GM19035 (cell line): ENCODE measurements at regions not wholly inside any gene's neighbourhood (a gene's known extent, or its start where the extent isn't known, plus 50 kb on each side); places are given as distances from the start of the nearest gene placed in this dataset.

ENCODE experiments used
- ATAC-seq: cut with Tn5 transposase; IDR thresholded peaks from one replicate; pipeline ENCODE4 v1.9.1; 2021; ENCODE audit not compliant: unreplicated experiment

DNA sequence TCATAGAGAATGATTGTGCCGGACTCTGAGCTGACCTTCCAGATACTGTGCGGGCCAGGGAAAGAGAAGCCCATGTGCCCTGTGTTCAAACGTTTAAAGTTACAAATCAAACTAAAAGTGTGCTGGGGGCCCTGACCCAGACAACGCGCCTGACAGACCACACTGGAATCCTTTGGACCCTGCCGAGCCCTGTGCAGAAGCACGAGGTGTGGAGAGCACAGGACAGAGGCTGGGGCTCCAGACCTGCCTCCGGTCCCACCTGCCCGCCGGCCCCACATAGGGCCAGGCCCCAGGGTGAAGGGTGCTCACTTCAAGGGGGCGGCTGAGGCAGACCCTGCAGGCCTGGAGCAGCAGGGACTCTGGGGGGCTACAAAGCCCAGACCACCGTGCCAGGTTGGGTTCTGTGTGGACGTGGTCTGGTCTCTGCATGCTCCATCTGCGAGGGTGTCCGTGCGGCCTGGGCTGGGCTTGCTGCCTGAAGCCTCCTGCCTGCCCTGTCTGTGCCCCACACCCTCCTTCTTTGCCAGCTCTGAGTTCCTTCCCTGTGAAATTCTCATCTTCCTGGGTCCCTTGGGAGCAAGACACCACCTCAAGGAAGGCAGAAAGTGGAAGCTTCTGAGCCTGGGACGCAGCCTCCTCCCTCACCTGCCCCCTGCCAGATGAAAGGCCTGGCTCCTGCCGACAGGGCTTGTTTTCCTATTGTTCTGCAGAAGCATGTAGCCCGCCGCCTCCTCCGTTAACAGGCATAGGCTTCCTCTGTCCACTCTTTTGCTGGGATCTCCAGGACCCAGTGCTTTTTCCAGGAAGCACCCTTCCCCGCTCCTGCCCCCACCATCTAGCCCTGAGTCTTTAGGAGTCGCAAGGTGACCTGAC lies 186.2 kb downstream of the ERMARD start:
- ATAC-seq, result no peak

DNA sequence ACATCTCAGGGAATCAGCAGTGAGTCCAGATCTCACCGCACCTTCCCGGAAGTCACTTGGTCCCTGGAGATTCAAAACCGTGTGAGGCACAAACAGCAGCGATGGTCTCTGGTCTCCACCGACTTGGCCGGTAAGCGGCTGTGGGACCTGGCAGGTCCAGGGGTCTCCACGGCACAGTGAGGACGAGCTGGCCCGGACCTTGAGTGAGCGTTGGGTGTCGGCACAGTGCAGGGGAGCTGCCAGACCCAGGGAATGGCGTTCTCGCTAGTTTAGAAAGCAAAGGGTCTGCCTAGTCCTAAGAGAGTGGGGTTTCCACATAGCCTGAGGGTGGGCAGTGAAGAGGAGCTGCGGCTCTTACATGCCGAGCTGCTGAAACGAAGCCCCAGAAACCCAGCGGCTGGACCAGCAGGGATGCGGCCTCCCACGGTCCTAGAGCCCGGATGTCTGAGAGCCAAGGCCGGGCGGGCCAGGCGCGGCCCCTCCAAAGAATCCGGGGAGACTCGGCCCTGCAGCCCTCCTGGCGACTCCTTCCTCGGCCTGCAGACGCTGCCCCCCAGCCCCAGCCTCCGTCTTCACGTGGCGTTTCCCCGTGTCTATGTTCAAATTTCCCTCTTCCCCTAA lies 185.0 kb downstream of the ERMARD start:
- ATAC-seq, result no peak

DNA sequence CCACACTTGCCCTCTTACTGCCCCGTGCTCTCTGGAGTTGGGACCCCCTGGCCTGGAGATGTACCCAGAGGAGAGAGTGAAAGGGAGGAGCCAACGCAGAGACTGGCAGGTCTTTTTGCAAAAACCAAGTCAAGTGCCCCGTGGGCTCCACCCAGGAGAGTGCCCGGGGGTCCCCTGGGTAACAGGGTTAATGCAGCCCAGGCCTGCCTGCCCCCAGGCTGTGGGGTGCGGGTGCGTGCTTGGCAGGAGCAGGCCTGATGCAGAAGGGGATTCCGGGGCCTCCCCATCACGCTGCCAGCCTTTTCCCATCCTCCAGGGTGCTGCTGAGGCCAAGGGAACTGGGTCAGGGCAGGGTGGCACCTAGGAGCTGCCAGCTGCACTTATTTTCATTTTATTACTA lies 184.4 kb downstream of the ERMARD start:
- ATAC-seq, result no peak

DNA sequence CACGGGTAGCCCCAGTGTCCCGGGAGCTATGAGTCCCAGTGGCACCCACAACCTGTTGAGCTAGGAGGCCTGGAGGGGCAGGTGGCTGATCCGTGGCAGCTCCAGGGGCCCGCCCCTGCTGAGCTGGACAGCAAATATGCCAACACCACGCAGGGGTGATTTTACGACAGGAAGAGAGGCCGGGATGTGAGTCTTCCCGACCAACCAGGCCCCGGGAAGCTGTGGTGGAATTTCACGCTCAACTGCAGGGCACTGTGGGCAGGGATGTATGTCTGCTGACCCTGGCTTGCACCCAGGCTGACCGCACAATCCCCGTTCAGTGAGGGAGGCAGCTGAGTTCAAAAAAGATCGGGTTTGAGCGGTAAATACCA lies 183.9 kb downstream of the ERMARD start:
- ATAC-seq, result no peak

DNA sequence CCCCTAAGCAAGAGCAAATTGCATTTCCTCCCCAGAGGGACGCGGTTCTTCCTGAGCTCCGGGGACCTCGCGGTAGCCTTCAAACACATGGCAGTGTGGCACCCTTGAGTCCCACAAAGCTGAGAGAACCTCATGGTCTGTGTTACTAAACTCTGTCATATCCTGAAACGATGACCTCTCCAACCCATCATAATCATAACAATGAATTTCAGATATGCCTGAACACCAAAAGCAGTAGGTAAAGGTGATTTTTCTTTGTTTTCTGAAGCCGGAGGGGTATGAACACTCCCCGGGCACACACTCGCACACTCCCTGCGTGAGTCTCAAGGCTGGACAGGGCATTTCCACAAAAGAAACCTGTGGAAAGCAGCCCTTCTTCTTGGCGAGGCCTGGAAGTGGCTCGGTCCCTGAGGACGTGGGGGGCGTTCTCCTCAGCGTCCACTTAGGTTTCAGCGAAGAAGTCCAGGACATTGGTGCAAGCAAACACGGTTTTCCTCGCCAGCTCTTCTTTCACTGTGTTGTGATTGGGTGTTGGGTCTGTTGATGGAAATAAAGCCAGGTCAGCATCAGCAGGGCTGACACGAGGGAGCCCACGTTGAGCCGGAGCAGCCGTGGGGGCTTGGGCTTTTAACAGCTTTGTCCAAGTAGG lies 183.4 kb downstream of the ERMARD start:
- no peak for ATAC-seq

DNA sequence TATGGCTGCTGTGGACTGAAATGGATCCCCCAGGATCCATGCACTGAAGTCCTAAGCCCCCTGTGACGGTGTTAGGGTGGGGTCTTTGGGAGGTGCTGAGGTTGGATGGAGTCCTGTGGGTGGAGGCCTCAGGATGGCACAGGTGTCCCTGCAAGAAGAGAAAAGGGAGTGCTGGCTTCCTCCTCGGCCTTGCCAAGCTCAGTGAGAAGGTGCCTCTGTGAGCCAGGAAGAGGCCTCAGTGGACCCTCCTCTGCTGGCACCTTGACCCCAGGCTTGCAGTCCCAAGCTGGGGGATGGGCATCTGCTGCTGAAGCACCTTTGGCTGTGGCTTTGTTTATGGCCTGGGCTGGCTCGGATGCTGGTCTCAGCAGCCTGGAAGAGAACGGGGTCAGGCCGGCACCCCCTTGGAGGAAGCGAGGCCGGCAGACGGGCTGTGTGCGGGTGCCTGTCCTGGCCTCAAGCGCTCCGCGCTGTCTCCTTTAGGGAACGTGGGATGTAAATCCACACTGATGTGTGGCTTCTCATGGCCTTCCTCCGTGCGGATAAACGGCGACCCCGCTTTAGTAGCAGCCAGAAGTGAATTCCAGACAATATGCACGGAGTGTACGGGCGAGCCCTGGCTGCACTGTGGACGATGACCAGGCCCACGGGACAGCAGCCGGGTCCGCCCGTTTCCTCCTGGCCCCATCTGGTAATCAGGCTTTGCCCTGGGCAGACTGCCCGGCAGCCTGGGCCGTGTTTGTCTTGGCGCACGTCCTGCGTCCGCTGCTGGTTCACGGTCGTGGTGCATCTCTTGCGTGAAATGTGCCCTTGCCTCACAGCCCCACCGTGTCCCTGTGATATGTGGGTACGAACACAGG lies 182.6 kb downstream of the ERMARD start:
- no peak for ATAC-seq

DNA sequence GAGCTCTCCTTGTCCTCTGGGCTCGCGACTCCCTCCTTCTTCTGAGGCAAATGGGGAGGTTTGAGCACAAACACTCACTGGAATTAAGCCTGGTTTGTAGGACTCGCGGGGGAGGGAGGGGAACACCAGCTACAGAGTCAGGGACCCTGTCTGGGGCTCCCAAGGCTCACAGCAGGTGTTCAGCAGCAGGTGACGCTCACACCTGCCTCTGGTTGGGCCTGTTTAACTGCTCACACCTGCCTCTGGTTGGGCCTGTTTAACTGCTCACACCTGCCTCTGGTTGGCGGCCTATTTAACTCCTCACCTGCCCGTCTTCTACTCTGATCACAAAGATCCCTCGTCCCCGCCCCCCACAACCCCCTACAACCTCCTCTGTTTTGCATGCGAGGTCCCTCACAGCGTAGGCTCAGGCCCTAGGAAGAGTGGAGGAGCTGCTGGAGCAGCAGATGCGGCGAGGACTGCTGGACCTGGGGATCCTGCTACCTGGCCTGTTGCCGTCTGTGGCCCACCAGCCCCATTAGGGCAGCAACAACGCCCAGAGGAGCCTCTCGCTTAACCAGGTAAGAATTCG lies 181.9 kb downstream of the ERMARD start:
- ATAC-seq, result no peak

DNA sequence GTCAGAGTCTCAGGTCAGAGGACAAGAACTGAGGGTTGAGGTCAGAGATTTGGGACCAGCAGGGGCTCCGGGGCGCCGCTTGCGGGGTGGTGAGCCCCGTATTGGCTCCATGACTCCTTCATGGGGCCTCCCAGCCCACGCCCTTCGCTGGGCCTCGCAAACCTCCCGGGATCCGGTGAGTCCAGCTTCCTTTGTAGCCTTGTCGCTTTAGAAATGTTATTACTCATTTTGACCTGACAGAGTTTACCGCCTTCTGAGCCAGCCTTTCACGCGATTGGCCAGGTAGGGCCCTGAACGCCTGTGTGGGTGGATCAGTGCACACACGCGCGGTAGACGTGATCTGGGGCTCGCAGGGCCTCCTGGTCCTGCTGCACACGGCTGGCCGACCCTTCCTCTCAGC lies 181.1 kb downstream of the ERMARD start:
- ATAC-seq, result no peak

DNA sequence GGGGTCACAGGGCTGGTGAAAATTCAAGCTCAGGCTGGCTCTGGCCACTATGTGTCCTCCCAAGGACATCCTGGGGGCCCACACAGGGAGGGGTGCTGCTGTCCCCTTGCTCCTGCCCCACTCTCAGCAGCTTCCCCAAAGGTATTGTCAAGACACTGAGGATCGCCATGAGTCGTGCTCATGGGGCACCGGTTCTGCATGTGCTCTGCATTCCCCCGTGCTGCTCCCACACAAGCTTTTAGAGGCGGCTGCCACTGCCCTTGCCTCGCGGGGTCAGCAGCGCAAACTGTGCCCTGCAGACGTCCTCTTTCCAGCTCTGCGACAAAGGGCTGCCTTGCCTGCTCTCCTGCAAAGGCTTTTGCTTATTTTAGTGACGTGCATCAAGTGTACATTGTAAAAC lies 179.8 kb downstream of the ERMARD start:
- ATAC-seq, result no peak

DNA sequence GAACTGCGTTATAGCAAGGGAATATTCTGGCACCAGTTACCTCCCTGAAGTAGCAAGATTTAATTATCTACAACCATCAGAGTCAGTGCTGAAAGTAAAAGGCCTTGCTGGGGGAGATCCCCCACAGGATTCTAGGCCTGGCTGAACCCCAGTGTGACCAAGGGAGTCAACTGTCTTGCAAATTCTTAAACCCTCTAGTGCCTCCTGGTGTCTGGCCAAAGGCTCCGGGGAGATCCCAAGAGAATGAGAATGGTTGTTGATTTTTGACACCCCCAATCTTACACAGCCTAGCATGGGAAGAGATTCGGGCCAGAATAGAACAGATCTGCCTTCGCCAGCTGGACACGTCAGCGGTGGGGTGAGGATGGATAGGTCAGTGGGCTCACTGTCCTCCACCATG lies 179.4 kb downstream of the ERMARD start:
- no peak for ATAC-seq

DNA sequence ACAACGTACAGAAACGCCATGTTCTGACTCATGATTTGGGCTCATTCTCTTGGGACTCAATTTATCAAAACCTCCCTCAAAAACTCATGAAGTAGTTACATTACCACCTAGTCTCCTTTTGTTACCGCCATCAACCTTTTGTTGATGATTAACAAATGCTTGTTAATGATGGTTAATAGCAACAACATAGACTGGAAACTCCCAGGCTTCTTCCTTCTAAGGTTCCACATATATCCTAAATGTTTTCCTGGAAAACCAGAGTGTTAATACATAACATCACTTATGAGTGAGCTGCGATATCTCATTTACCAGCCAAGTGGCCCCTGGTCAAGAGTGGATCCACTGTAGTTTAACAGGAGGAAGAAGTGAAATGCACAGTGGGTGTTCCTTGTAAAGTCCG lies 176.3 kb downstream of the ERMARD start:
- ATAC-seq, result no peak

DNA sequence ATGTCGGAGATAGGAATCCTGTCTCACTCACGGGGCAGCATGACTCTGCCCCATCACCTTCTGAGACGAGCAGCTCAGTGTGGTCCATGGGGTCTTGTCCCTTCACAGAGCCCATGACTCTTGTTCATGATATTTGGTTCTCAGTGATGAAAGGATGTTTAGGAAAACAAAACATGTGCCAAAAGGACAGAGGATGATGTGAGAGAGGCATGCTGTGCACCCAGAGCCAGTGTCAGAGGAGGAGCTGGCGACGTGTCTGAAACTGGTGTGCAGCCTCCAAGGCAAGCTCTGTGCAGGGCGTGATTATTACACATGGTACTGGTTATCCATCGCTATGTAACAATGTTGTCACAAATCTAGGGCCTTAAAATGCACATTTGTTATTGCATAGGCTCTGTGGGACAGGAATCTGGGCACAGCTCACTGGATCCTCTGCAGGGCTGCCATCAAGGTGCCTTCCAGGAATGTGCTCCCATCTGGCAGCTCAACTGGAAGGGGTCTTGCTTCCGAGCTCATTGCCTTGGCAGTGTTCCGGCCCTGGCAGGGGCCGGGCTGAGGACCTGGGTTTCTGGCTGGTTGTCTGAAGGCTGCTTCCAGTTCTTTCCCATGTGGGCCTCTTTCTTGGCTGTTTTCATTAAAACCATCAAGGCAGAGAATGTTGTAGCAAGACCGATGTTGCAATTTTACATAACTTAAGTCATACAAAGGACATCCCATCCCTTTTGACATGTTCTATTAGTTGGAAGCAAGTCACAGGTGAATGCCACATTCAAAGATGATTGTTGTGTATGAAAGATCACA lies 175.4 kb downstream of the ERMARD start:
- ATAC-seq, result no peak

DNA sequence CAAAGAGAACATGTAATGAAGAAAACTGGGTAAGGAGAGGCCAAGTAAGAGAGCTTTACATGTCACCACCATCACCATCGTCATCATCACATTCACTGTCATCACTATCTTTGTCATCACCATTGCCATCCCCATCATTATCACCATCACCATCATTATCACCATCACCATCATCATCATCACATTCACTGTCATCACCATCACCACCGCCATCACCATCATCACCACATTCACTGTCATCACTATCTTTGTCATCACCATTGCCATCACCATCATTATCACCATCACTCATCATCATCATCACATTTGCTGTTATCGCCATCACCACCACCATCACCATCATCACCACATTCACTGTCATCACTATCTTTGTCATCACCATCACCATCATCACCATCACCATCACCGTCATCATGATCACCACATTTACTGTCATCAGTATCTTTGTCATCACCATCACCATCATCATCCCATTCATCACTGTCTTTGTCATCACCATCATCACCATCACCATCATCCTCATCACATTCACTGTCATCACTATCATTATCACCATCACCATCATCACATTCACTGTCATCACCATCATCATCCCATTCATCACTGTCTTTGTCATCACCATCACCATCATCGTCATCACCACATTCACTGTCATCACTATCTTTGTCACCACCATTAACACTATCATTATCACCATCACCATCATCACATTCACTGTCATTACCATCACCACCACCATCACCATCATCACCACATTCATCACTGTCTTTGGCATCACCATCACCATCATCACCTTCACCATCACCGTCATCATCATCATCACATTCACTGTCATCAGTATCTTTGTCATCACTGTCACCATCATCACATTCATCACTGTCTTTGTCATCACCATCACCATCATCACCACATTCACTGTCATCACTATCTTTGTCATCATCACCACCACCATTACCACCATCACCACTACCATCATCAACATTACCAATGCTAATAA lies 172.3 kb downstream of the ERMARD start:
- ATAC-seq, result no peak

DNA sequence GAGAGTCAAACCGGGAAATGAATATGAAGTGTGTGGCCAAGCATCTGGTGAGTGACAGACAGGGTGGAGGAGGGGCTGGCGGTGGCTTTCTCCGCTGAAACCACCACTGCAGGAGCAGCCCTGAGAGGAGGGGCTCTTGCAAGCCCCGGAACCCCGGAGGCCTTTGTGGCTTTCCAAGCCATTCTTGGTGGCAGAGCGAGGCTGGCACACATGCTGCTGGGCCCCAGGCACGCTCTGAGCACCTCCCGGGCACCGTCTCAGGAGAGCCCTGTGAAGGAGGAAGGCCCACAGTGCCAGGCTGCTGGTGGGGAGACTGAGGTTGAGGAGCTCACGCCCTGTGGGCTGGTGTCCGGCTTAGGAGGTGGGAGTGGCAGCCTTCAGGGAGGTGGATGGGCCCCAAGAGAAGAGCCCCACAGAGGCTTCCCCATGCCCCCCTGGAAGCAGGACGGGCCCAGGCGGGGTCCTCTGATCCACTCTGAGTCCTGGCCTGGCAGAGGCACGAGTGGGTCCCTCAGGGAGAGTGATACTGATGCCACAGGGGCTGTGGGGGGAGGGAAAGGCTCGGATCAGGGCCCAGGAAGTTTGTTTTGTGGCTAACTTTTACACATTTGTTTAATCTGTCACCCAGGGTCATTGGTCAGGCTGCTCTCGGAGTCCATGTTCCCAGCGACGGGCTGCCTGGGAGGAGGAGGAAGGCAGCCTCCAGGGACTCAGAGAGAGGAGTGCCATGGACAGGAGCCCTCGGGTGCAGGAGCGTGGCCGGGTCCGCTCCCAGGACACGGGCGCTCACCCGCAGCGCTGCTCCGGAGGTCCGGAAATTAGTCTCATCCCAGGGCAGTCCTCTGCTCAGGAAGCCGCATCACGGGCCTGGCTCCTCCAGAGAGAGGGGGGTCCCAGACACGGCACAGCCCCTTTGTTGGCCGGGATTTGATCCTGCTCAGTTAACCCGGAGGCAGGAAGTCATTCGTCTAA lies 170.7 kb downstream of the ERMARD start:
- ATAC-seq, result no peak

DNA sequence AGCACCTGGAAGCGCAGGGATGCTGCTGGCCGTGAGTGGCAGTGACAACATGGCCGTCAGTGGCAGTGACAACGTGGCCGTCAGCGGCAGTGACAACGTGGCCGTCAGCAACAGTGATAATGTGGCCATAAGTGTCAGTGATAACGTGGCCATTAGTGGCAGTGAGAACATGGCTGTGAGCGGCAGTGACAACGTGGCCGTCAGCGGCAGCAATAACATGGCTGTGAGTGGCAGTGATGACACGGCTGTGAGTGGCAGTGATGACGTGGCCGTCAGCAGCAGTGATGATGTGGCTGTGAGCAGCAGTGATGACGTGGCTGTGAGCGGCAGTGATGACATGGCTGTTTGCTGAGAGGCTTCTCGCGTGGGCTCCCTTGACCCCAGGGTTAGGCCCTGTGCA lies 169.8 kb downstream of the ERMARD start:
- no peak for ATAC-seq

DNA sequence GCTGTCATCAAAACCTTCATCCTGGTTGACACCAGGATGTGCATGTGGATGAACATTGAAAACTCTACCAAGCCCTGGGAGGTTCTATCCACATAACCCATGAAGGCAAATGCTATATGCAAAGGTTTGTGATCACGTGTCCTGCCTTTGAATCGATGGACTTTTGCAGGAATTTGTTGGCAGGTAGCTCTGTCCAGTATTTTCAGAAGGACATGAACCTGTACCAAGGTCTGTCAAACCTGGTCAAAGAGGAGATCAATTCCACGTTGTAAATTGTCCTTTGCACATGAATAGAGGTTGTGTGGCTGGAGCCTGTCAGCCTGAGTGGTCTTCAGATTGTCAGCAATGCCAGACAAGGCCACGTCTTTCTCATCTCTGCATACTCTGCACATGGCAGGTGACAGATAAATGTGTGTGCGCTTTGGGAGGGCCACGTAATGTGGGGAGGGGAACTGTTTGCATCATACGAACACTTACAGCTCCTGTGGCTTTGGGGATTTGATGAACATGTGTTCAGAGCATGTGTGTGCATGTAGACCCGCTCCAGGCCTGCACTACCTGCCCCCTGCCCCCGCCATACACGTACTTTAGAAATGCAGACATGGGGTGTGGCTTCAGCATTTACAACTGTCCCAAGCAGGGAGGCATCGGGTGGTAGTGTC lies 169.1 kb downstream of the ERMARD start:
- ATAC-seq, result no peak

DNA sequence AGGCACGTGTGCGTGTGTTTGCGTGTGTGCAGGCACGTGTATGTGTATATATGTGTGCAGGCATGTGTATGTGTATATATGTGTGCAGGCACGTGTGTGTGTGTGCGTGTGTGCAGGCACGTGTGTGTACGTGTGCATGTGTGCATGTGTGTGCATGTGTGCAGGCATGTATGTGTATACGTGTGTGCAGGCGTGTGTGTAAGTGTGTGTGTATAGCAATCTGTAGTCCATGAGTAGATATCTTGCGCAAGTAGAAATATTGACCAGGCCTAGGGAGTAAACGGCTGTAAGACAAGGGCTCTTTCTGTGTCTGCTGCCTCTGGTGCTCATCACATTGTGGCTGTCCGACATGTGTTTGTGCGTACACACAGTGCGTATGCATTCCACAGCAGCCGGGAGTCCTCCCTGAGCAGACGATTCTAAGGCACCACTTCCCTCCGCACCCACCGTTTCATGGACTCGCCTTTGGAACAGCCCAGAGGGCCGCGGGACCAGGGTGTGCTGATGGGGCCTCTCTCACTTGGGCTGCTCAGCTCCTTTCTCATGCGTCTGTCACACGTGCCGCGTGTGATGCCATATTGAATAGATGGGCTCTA lies 167.6 kb downstream of the ERMARD start:
- no peak for ATAC-seq
